Neural cell (in vitro differentiated cells): ENCODE measurements at regions not wholly inside any gene's neighbourhood (a gene's known extent, or its start where the extent isn't known, plus 50 kb on each side); places are given as distances from the start of the nearest gene placed in this dataset.

Source experiments
- EZH2 ChIP-seq: fragments of 200-600, 300-800 bp; shearing (Covaris generic), sonication (generic); IDR thresholded peaks from 2 replicates; pipeline ENCODE4 v1.6.1; 2014; ENCODE audit warnings: antibody characterized with exemption, low read length, borderline replicate concordance, mild to moderate bottlenecking; ENCODE audit not compliant: insufficient read depth, poor library complexity, severe bottlenecking
- TF ChIP-seq, protein P1 (sequence below): fragments of 450-650 bp; IDR thresholded peaks from 2 replicates; pipeline ENCODE4 v1.5.1; 2014; ENCODE audit warnings: antibody characterized with exemption, mild to moderate bottlenecking, moderate library complexity; ENCODE audit not compliant: poor library complexity, severe bottlenecking

DNA sequence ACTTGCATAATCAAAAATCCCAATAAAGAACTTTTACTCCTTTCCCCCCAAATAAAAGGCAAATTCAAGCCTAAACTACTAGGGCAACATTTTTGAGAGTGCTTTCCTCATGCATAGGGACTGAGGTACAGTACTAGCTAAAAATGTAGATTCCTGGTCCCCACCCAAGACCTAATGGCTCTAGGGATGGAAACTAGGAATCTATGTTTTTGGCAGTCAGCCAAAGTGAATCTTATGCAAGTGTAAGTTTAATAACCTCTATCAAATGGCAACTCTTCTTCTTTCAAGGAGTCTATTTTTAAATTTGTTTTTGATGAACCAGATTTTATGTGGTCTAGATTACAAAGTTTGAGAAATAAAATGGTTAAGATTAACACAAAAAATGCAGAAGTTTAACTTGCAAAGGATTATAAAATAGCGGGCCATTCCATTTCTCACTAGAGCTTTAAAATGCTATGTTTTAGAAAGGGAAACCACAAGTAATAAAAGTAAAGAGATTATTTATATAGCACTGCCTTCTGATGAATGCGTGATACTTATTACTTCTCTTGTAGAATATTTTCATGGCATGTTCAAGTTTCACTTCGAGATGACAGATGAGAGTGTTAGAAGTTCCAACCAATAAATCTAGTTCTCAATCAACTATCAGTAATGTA, 70.4 kb upstream of the MDFIC start:
- TF ChIP-seq EZH2, result no peak
- TF ChIP-seq, protein P1, sequence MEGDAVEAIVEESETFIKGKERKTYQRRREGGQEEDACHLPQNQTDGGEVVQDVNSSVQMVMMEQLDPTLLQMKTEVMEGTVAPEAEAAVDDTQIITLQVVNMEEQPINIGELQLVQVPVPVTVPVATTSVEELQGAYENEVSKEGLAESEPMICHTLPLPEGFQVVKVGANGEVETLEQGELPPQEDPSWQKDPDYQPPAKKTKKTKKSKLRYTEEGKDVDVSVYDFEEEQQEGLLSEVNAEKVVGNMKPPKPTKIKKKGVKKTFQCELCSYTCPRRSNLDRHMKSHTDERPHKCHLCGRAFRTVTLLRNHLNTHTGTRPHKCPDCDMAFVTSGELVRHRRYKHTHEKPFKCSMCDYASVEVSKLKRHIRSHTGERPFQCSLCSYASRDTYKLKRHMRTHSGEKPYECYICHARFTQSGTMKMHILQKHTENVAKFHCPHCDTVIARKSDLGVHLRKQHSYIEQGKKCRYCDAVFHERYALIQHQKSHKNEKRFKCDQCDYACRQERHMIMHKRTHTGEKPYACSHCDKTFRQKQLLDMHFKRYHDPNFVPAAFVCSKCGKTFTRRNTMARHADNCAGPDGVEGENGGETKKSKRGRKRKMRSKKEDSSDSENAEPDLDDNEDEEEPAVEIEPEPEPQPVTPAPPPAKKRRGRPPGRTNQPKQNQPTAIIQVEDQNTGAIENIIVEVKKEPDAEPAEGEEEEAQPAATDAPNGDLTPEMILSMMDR, result no peak
